ENCODE measurements at regions not wholly inside any gene's neighbourhood (a gene's known extent, or its start where the extent isn't known, plus 50 kb on each side); places are given as distances from the start of the nearest gene placed in this dataset.

DNA sequence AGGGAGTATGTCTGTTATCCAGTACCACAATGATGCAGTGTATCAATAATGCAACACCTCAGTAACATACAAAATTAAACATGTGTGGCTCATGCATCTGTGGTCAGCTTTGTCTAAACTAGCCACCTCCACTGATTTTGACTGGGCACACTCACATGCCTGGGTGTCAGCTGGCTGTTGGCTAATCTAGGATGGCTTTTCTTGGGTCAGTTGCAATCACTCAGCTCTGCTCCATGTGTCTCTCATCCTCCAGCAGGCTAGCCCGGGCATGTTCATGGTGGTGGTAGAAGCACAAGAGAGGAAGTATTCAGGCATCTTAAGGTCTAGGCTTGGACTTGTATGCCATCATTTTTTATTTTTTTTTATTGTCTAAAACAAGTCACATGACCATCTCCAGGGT, 59.3 kb upstream of the JAG1 start:
- TF ChIP-seq, protein P1, sequence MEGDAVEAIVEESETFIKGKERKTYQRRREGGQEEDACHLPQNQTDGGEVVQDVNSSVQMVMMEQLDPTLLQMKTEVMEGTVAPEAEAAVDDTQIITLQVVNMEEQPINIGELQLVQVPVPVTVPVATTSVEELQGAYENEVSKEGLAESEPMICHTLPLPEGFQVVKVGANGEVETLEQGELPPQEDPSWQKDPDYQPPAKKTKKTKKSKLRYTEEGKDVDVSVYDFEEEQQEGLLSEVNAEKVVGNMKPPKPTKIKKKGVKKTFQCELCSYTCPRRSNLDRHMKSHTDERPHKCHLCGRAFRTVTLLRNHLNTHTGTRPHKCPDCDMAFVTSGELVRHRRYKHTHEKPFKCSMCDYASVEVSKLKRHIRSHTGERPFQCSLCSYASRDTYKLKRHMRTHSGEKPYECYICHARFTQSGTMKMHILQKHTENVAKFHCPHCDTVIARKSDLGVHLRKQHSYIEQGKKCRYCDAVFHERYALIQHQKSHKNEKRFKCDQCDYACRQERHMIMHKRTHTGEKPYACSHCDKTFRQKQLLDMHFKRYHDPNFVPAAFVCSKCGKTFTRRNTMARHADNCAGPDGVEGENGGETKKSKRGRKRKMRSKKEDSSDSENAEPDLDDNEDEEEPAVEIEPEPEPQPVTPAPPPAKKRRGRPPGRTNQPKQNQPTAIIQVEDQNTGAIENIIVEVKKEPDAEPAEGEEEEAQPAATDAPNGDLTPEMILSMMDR (IDR thresholded peaks at IDR 0.05), result no peak
- no peak for TF ChIP-seq POLR2A (IDR thresholded peaks at IDR 0.05)
- 93 to 100% methylated on average over 1 of the region's 1 CpG for WGBS, 2 donors
- no peak overlapping the region for H3K4me3 ChIP-seq (ENCODE audit: low read depth, poor library complexity, severe bottlenecking)
- DNase-seq (ENCODE audit: low spot score in 2 of 2), result no peak
- intact Hi-C loops (cut with DNase I; ENCODE audit: low total_unique reads), result no loop called here

DNA sequence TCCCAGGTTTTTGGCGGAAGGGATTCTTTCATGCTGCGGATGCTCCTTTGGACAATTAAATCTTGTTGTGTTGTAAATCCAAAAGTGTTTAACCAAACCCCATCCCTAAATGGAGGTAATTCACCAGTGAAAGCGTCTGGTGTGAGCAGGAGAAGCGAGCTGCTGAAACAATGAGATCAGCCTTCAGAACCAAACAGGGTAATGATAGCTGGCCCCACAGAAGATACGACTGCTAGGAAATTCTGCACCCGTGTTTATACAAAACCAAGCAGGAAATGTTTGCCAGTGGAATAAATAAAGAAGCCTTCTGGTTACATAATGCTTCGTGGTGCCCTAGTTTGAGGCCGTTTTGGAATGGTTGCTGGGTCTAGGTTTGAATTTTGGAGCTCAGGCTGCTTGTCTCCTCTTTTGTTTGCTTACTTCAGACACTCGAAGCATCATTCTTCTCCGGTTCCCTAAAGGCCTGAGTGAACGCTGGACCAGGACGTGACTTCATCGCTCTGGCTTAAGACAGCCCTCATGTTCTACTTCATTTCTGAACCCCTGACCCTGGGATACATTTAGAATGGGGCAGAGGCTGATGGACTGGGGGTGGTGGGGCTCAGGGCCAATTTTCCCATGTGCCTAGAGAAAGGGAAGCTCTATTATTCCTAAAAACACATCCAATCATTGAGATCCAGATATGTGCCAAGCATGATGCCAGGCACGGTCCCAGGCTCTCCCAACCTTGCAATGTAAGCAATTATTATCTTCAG, 61.6 kb upstream of the JAG1 start:
- intact Hi-C loops (cut with DNase I; ENCODE audit: low total_unique reads), result no loop called here
- 79 to 87% methylated on average over 14 of the region's 14 CpGs for WGBS, 2 donors
- TF ChIP-seq, protein P1 (IDR thresholded peaks at IDR 0.05), result no peak
- no peak for TF ChIP-seq POLR2A (IDR thresholded peaks at IDR 0.05)
- no peak overlapping the region for H3K4me3 ChIP-seq (ENCODE audit: low read depth, poor library complexity, severe bottlenecking)
- DNase-seq (ENCODE audit: low spot score in 2 of 2), result no peak

DNA sequence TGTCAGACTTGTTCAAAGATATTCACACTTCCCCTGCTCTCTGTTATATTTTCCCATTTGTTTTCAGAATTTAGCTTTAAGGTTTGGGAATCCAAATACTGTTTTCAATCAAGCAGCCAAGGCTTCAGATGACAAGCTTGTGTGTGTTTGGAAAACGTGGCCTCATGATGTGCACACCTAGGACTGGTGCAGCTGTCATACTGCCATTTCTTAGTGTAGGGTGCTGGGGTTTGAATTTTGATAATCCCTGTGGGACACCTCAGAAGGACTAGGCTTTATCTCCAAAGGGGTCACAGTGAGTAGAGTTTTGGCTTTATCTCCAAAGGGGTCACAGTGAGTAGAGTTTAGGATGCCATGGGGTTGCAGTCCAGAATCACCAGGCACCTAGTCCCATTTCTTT, 65.3 kb upstream of the JAG1 start:
- intact Hi-C loops (cut with DNase I; ENCODE audit: low total_unique reads), result no loop called here
- 9 to 14% methylated on average over 1 of the region's 1 CpG for WGBS, 2 donors
- no peak for TF ChIP-seq POLR2A (IDR thresholded peaks at IDR 0.05)
- TF ChIP-seq, protein P1 (IDR thresholded peaks at IDR 0.05), result no peak
- DNase-seq (ENCODE audit: low spot score in 2 of 2), result no peak
- H3K4me3 ChIP-seq (ENCODE audit: low read depth, poor library complexity, severe bottlenecking), result no peak overlapping the region

DNA sequence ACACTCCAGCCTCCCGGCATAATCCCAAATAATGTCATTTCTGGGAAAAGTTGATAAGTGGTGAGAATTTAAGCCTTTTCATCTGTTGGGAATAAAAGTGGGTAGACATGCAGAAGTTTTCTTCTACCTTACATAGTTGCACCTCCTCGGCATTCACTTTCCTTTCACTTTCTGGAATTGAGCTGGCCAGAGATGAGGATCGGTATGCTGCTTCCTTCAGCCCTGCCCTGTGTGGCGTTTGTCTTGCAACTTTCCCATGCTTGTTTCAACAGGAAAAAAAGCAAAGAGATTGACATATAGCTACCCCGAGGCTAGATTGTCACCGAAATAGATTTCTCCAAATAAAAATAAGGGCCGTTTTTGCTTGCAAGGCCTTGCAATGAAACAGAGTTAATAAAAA, 65.8 kb upstream of the JAG1 start:
- TF ChIP-seq, protein P1 (IDR thresholded peaks at IDR 0.05), result no peak
- TF ChIP-seq POLR2A (IDR thresholded peaks at IDR 0.05), result no peak
- intact Hi-C loops (cut with DNase I; ENCODE audit: low total_unique reads), result no loop called here
- no peak overlapping the region for H3K4me3 ChIP-seq (ENCODE audit: low read depth, poor library complexity, severe bottlenecking)
- no peak for DNase-seq (ENCODE audit: low spot score in 2 of 2)
- WGBS, 2 donors, result 10 to 21% methylated on average over 7 of the region's 7 CpGs

DNA sequence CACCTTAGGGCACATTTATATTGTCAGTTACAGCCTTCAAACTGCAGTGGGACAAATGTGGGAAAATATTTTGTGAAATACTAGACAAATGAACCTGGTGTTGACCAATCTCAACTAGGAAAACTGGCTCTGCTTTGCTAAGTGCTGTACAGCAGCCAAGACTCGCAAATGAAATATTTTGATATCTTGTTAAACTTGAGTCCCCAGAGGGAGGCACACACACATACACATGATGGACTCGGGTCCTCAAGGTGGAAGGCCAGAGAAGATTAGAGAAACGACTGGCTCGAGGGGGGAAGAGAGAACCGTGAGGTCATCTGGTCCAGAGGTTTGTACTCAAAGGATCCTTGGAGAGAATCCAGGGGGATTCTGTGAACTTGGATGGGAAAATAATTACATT, 67.3 kb upstream of the JAG1 start:
- TF ChIP-seq POLR2A (IDR thresholded peaks at IDR 0.05), result no peak
- TF ChIP-seq, protein P1 (IDR thresholded peaks at IDR 0.05), result no peak
- WGBS, 2 donors, result 49 to 60% methylated on average over 5 of the region's 5 CpGs
- intact Hi-C loops (cut with DNase I; ENCODE audit: low total_unique reads), result no loop called here
- DNase-seq (ENCODE audit: low spot score in 2 of 2), result no peak
- no peak overlapping the region for H3K4me3 ChIP-seq (ENCODE audit: low read depth, poor library complexity, severe bottlenecking)

DNA sequence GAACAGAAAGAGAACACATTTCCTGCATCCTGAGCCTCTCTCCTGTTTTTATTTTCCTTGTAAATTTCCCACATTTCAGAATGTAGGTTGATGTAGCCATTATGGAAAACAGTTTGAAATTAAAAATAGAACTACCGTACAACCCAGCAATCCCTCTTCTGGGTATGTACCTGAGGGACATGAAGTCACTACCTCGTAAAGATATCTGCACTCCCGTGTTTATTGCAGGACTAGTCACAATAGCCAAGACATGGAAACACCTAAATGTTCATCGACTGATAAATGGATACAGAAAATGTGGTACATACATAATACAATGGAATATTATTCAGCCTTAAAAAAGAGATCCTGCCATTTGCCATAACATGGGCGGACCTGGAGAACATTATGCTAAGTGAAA, 72.0 kb upstream of the JAG1 start:
- WGBS, 2 donors, result 79 to 83% methylated on average over 5 of the region's 5 CpGs
- TF ChIP-seq, protein P1 (IDR thresholded peaks at IDR 0.05), result no peak
- no peak for TF ChIP-seq POLR2A (IDR thresholded peaks at IDR 0.05)
- intact Hi-C loops (cut with DNase I; ENCODE audit: low total_unique reads), result no loop called here
- no peak for DNase-seq (ENCODE audit: low spot score in 2 of 2)
- no peak overlapping the region for H3K4me3 ChIP-seq (ENCODE audit: low read depth, poor library complexity, severe bottlenecking)

All from lower leg skin (tissue), 4 donors.